DMS153 treated with DMSO at 0.1 percent for 48 hours (cell line): ENCODE measurements at regions not wholly inside any gene's neighbourhood (a gene's known extent, or its start where the extent isn't known, plus 50 kb on each side); places are given as distances from the start of the nearest gene placed in this dataset.

Source experiments
- DNase-seq: peaks from one replicate; lab custom pipeline; 2025; ENCODE audit not compliant: unreplicated experiment; lab: John Stamatoyannopoulos, UW

GRCh38 chr4:15270201-15270600, 157.6 kb upstream of the C1QTNF7 start:
- DNase-seq: no peak

DNA sequence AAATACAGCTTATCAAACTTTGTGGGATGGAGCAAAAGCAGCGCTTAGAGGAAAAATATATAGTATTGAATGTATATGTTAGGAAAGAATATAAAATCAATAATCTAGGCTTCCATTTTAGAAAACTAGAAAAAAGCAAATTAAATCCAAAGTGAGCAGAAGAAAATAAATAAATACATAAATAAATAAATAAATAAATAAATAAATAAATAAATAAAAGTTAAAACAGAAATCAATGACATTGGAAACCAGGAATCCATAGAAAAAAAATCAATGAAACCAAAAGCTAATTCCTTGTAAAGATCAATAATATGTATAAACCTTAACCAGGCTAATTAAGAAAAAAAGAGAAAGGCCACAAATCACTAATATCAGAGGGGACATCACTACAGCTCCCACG, 141.8 kb upstream of the C1QTNF7 start:
- no peak for DNase-seq

- DNase-seq: no peak
Observed at GRCh38 chr4:15291122-15291521, 136.7 kb upstream of the C1QTNF7 start.

DNA sequence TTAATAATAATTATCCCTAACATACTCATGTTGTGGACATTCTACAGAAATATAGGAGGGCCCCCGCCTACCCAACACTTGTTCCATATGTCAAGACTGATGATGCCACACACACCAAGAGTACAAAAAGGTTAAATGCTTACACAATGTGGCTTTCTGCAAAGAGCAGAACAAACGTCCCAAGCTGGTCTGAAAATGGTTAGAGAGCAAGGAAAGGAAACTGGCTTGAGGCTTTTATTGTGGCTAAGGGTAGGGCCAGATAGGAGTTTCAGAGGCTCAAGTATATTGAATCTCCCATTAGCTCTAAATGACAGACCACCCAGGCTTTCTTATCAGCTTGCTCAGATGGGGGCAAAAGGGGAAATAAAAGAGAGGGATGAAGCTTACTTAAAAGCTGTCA, 134.1 kb upstream of the C1QTNF7 start:
- no peak for DNase-seq

- DNase-seq: no peak
Observed at GRCh38 chr4:15294202-15294601, 133.6 kb upstream of the C1QTNF7 start.

- no peak for DNase-seq
Observed at GRCh38 chr4:15294832-15295231, 133.0 kb upstream of the C1QTNF7 start.

- peak; percentile 18 for DNase-seq
Observed at GRCh38 chr4:15295421-15296162, 132.2 kb upstream of the C1QTNF7 start.

DNA sequence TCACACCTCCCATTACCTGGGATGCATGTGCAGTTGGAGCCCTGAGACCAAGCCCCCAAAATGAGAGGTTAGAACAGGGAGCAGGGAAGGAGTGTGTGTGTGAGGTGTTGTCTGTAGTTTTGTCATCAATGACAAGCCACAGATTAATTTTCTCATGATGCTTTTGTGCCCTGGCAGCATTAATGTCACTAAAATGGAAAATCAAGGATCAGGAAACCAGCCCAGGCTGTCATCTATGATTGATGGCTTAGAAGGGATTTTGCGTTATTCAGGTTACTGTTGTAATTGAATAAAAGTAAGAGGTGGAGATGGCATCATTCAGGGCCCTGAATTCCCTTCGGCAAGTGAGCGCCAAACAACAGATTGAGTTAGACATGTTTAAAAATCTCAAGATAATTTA, 130.5 kb upstream of the C1QTNF7 start:
- DNase-seq: no peak

DNA sequence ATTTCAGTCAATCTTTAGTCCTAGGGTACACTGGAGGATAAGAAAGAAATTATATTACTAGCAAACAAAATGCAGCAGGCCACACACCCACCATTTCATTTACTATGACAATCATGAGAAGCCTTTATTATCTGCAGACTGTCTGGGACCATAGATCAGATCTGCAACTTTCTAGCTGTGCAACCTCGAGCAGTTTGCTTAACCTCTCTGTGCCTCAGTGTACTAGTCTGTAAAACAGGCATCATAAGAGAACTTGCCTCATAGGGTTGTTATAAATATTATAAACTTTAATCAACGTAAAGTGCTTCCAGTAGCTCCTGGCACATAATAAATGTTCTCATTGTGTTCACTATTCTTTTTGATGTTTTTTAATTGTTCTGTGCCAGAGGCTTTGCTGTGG, 128.2 kb upstream of the C1QTNF7 start:
- DNase-seq: no peak

DNA sequence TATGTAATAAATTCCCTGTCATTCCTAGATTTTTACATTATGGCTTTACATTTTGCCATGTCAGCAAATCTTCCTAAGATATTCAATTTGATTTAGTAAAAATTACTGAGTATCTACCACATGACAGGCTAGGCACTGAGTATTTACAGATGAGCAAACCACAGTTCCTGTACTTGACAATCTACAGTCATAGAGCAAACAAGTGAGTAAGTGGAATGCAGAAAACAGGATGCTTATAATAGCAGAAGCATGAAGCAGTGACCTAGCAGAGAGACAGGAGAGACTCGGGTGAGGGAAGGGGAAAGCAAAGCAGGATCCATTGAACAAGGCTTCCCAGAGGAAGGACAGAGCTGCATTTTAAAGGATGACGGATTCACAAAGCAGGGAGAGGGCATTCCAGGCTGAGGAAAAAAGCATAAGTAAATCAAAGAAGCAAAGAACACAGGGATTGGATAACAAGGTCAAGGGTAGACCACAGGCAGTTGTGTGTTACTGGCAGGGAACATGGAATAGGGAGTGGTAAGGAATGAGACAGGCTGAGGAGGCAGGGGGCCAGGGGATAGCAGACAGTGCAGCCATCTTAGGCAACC, 124.7 kb upstream of the C1QTNF7 start:
- no peak for DNase-seq

- no peak for DNase-seq
Observed at GRCh38 chr4:15314974-15315373, 112.9 kb upstream of the C1QTNF7 start.

GRCh38 chr4:15317246-15317645, 110.6 kb upstream of the C1QTNF7 start:
- DNase-seq: no peak

GRCh38 chr4:15318621-15319348, 109.0 kb upstream of the C1QTNF7 start:
- no peak for DNase-seq

GRCh38 chr4:15320121-15320678, 107.6 kb upstream of the C1QTNF7 start:
- DNase-seq: no peak

DNA sequence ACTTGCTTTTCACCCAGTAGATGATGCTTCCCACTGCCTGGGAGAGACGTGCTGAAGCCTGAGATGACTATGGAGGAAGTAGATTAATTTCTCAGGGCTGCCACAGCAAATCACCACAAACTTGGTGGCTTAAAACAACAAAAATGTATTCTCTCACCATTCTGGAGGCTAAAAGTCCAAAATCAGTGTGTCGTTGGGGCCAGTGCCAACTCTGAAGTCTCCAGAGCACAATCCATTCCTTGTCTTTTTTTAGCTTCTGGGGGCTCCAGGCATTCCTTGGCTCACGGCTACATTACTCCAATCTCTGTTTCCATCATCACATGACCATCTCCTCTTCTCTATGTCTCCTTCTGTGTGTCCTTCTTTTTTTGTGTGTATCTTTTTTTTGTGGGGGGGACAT, 105.8 kb upstream of the C1QTNF7 start:
- DNase-seq: no peak

- DNase-seq: no peak
Observed at GRCh38 chr4:15325987-15326386, 101.8 kb upstream of the C1QTNF7 start.

DNA sequence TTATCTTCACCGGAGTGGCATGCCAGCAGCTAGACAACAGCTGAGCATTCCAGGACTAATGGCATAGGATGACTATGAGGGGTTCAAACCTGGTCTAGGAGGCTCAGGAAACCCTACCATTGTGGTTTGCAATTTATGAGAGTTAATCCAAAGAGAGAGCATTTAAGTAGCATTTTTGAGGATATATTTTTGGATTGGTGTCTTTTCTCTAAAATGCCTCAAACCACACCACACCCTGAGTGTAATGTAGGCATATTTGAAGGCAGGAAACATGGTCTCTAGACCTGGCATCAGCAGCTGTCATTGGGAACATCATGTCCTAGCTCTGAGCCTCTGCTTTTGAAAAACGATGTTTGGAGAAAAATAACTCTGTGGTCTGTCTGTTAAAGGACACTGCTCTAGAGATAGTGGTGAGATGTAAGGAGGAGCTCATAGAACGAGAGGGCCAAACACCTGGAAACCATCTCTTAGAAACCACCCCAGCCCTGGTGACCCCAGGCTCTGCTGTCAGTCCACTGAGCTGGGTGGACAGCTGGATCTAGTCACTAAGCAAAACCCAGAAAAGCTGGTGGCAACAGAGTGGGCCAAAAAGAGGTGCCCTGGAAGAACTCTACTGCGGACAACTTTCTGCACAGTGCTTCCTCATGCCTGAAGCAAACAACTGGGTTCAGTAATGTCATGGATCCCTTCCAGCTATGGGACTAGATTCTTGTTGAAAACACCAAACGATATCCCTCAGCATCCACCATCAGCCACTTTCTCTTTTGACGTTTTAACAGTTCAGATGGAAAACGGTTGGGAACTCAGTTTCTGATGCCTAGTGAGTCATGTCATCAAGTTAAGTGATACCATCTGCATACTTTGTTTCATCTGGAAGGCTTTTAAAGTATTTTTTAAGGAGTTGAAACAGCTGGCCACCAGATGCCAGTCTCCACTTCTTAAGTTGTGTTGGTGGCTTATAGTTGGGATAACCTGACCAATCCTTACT, 100.2 kb upstream of the C1QTNF7 start:
- DNase-seq: no peak

GRCh38 chr4:15331930-15332329, 95.9 kb upstream of the C1QTNF7 start:
- DNase-seq: no peak

DNA sequence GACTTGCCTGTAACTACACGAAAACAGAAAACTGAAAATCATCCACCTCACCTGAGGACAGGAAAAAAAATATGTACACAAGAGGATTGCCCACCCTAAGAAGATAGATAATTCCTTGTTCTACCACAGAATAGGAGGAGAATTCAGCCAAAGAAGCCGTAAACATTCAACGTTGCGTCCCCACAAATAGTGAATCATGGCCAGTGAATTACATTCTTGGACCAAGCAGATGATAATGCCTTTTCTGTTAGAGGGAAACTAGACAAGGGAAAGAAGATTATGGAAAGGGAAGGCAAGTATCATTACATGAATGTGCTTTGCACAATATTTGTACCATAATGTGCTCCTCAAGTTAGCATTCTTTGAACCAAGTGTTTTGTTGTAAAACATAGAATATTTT, 95.5 kb upstream of the C1QTNF7 start:
- DNase-seq: no peak

GRCh38 chr4:15333692-15334633, 93.9 kb upstream of the C1QTNF7 start:
- no peak for DNase-seq
